Liver (tissue), 8 donors: ENCODE measurements at regions not wholly inside any gene's neighbourhood (a gene's known extent, or its start where the extent isn't known, plus 50 kb on each side); places are given as distances from the start of the nearest gene placed in this dataset.

Experiments
- DNase-seq: peaks from one replicate; pipeline ENCODE4 v3.0.0-alpha.2; 2017; ENCODE audit warnings: low spot score
- H3K27ac ChIP-seq, 2 donors: one replicate each; pipeline ENCODE4 v1.7.0; 2013; ENCODE audit warnings: inconsistent platforms in 2 of 2, low read length in 2 of 2, control low read depth in 1 of 2, low read depth in 1 of 2, mild to moderate bottlenecking in 1 of 2
- H3K27me3 ChIP-seq, 4 donors: one replicate each; pipeline versions ENCODE4 v1.6.1 to v1.7.0; 2013; ENCODE audit warnings: low read length in 3 of 4, inconsistent platforms in 1 of 4, mild to moderate bottlenecking in 1 of 4, moderate library complexity in 1 of 4; ENCODE audit not compliant: control insufficient read depth in 4 of 4, insufficient read depth in 4 of 4
- H3K36me3 ChIP-seq, 4 donors: one replicate each; pipeline versions ENCODE4 v1.6.1 to v1.7.0; 2013; ENCODE audit warnings: low read length in 3 of 4, mild to moderate bottlenecking in 3 of 4, low read depth in 1 of 4, moderate library complexity in 1 of 4; ENCODE audit not compliant: control insufficient read depth in 4 of 4, insufficient read depth in 3 of 4
- H3K4me1 ChIP-seq, 4 donors: one replicate each; pipeline versions ENCODE4 v1.6.1 to v1.7.0; 2013; ENCODE audit warnings: low read length in 3 of 4, mild to moderate bottlenecking in 3 of 4, moderate library complexity in 1 of 4; ENCODE audit not compliant: control insufficient read depth in 4 of 4, insufficient read depth in 4 of 4
- H3K4me3 ChIP-seq, 3 donors: one replicate each; pipeline versions ENCODE4 v1.6.1 to v1.7.0; 2013; ENCODE audit warnings: low read length in 3 of 3, control low read depth in 1 of 3, low read depth in 1 of 3, mild to moderate bottlenecking in 1 of 3
- H3K9ac ChIP-seq, 2 donors: one replicate each; pipeline ENCODE4 v1.7.0; 2013; ENCODE audit warnings: low read length in 2 of 2, mild to moderate bottlenecking in 2 of 2, moderate library complexity in 2 of 2, control low read depth in 1 of 2, low read depth in 1 of 2
- H3K9me3 ChIP-seq, 4 donors: one replicate each; pipeline versions ENCODE4 v1.6.1 to v1.7.0; 2013; ENCODE audit warnings: low read length in 3 of 4; ENCODE audit not compliant: control insufficient read depth in 4 of 4
- EGR1 ChIP-seq, 2 donors: IDR thresholded peaks; 2 replicates each; pipeline ENCODE4 v1.6.1; 2016 to 2018; ENCODE audit warnings: antibody characterized with exemption in 2 of 2, low read depth in 2 of 2
- FOXA1 ChIP-seq: IDR thresholded peaks from 2 replicates; pipeline ENCODE4 v1.6.1; 2016; ENCODE audit warnings: antibody characterized with exemption
- GABPA ChIP-seq, 2 donors: IDR thresholded peaks in 1 of 2; conservative IDR thresholded peaks in 1 of 2; 2 replicates each; pipeline ENCODE4 v1.6.1; 2016; ENCODE audit warnings: antibody characterized with exemption in 2 of 2, mild to moderate bottlenecking in 1 of 2, moderate library complexity in 1 of 2
- HNF4G ChIP-seq: IDR thresholded peaks from 2 replicates; pipeline ENCODE4 v1.6.1; 2016; ENCODE audit warnings: antibody characterized with exemption
- JUND ChIP-seq, 2 donors: IDR thresholded peaks; 2 replicates each; pipeline ENCODE4 v1.6.1; 2016; ENCODE audit warnings: antibody characterized with exemption in 2 of 2
- NR2F2 ChIP-seq: IDR thresholded peaks from 2 replicates; pipeline ENCODE4 v1.6.1; 2016; ENCODE audit warnings: antibody characterized with exemption
- RAD21 ChIP-seq, 2 donors: IDR thresholded peaks; 2 replicates each; pipeline ENCODE4 v1.6.1; 2016; ENCODE audit warnings: antibody characterized with exemption in 2 of 2, mild to moderate bottlenecking in 2 of 2
- REST ChIP-seq: IDR thresholded peaks from 2 replicates; pipeline ENCODE4 v1.6.1; 2016; ENCODE audit warnings: antibody characterized with exemption, mild to moderate bottlenecking
- RXRA ChIP-seq, 2 donors: IDR thresholded peaks; 2 replicates each; pipeline ENCODE4 v1.6.1; 2017 to 2018; ENCODE audit warnings: antibody characterized with exemption in 2 of 2, mild to moderate bottlenecking in 1 of 2
- SP1 ChIP-seq: IDR thresholded peaks from 2 replicates; pipeline ENCODE4 v1.6.1; 2018; ENCODE audit warnings: antibody characterized with exemption, mild to moderate bottlenecking
- WGBS: extraction: QIAGEN DNeasy Blood & Tissue Kit; methylation state at CpG from one replicate; pipeline ENCODE4 v1.1.7; 2013; 5-methylcytosine and 5-hydroxymethylcytosine counted together
- TF ChIP-seq, protein P1 (sequence below): fragments of 150-350 bp; IDR thresholded peaks from 2 replicates; pipeline ENCODE4 v1.5.1; 2017; ENCODE audit warnings: improper control_type of control experiment, low read depth, low read length; ENCODE audit not compliant: missing input control
- donor health status: healthy.
- donor health status: healthy.
- donor health status: healthy.
- donor health status: healthy.
- donor health status: healthy.

GRCh38 chr1:198099755-198100154 is 57.0 kb upstream of the NEK7 start:
- Histone ChIP-seq H3K9ac (no peak overlapping the region), H3K27me3 (no peaks in the 10 kb centered on the region), H3K4me3 (no peak overlapping the region), H3K27ac (no peak overlapping the region), H3K36me3 (no peaks in the 10 kb centered on the region), H3K4me1 (no peaks in the 10 kb centered on the region), H3K9me3 (no peaks in the 10 kb centered on the region)
- no peak for TF ChIP-seq FOXA1
- TF ChIP-seq RXRA (IDR thresholded peaks at IDR 0.05) = no peak
- TF ChIP-seq, protein P1, sequence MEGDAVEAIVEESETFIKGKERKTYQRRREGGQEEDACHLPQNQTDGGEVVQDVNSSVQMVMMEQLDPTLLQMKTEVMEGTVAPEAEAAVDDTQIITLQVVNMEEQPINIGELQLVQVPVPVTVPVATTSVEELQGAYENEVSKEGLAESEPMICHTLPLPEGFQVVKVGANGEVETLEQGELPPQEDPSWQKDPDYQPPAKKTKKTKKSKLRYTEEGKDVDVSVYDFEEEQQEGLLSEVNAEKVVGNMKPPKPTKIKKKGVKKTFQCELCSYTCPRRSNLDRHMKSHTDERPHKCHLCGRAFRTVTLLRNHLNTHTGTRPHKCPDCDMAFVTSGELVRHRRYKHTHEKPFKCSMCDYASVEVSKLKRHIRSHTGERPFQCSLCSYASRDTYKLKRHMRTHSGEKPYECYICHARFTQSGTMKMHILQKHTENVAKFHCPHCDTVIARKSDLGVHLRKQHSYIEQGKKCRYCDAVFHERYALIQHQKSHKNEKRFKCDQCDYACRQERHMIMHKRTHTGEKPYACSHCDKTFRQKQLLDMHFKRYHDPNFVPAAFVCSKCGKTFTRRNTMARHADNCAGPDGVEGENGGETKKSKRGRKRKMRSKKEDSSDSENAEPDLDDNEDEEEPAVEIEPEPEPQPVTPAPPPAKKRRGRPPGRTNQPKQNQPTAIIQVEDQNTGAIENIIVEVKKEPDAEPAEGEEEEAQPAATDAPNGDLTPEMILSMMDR = no peak
- no peak for TF ChIP-seq RAD21 (IDR thresholded peaks at IDR 0.05)
- no peak for TF ChIP-seq REST
- TF ChIP-seq GABPA (IDR thresholded peaks at IDR 0.05 in 1 of 2, conservative IDR thresholded peaks at IDR 0.05 in 1 of 2) = no peak
- TF ChIP-seq NR2F2 = no peak
- TF ChIP-seq EGR1 (IDR thresholded peaks at IDR 0.05; ENCODE audit: low read depth in 2 of 2) = no peak
- no peak for TF ChIP-seq JUND (IDR thresholded peaks at IDR 0.05)
- no peak for DNase-seq

DNA sequence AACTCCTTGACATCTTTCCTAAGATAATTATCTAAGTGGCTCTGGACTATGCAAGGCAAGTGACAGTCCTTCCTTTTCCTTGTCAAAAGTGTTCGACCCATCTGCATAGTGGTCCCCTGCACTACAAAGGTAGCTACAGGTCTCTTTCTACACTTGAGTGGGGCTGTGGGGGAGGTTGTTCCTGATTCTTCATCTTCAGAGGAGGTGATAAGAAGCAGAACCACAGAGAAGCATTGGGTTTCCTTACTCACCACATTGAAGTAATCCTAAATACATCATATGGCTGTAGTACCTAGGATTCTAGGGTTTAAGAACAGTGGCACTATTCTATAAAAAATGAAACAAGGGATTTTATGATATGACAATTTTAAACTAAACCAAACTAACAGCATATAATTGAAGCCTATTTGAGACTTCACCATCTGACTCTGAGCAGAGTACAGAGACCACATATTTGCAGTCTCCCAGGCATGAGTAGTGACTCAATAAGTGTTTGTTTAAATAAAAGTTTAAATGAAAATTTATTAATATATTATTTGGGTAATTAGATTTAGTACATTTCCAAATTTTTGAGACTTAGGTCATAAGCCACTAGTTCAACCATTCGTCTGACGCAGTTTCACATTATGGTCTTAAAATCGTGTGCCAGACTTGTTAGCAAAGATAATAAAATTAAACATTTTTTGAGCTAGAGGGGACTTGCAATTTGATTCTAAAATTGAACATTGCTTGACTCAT is 54.9 kb upstream of the NEK7 start:
- WGBS = 65% methylated on average over 4 of the region's 4 CpGs
- DNase-seq = no peak
- no peaks in the 10 kb centered on the region for H3K9me3 ChIP-seq
- H3K4me3 ChIP-seq = no peak overlapping the region
- TF ChIP-seq JUND (IDR thresholded peaks at IDR 0.05) (no peak), SP1 (no peak)
- H3K9ac ChIP-seq = no peak overlapping the region
- H3K27ac ChIP-seq = no peak overlapping the region
- H3K36me3 ChIP-seq = no peaks in the 10 kb centered on the region
- H3K27me3 ChIP-seq = no peaks in the 10 kb centered on the region
- H3K4me1 ChIP-seq = no peaks in the 10 kb centered on the region

DNA sequence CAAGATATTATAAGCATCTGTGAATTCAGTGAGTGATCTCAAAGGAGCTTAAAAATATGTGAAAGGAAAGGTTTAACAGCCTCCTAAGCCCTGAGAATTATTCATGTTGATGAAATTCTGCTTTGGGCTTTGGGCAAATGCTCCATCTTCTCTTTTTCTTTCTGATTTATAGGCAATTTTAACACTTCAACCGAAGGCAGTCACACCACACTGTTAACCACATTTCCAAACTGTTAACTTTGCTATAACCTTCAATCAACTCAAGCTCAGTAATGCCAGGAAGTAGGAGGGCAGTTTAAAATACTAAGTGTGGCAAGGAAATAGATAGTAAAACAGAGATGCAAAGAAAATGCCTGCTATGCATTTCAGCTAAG is 54.4 kb upstream of the NEK7 start:
- Histone ChIP-seq H3K9ac (no peak overlapping the region), H3K4me1 (no peaks in the 10 kb centered on the region), H3K27ac (no peak overlapping the region), H3K36me3 (no peaks in the 10 kb centered on the region), H3K9me3 (no peaks in the 10 kb centered on the region), H3K27me3 (no peaks in the 10 kb centered on the region), H3K4me3 (no peak overlapping the region)
- WGBS = 42% methylated on average over 1 of the region's 1 CpG
- TF ChIP-seq REST = no peak
- no peak for TF ChIP-seq HNF4G
- TF ChIP-seq GABPA (IDR thresholded peaks at IDR 0.05 in 1 of 2, conservative IDR thresholded peaks at IDR 0.05 in 1 of 2) = no peak
- DNase-seq = no peak
